ENCODE measurements at regions not wholly inside any gene's neighbourhood (a gene's known extent, or its start where the extent isn't known, plus 50 kb on each side); places are given as distances from the start of the nearest gene placed in this dataset.

GRCh38 chr6:159325476-159325875, 156.3 kb downstream of the FNDC1 start:
- H3K9me3 ChIP-seq: no peaks in the 10 kb centered on the region
- no peaks in the 10 kb centered on the region for H3K9me3 Mint-ChIP-seq (ENCODE audit: unreplicated experiment)
- no peak for TF ChIP-seq CTCF (IDR thresholded peaks at IDR 0.05; ENCODE audit: insufficient read depth in 1 of 2, low read depth in 1 of 2, low read length in 1 of 2, severe bottlenecking in 1 of 2, unreplicated experiment in 1 of 2)
- intact Hi-C loops (cut with micrococcal nuclease; ENCODE audit: unreplicated experiment): no loop called here
- POLR2A ChIA-PET: no interaction called here
- H3K36me3 ChIP-seq (ENCODE audit: control insufficient read depth, insufficient read depth, low read length): no peaks in the 10 kb centered on the region
- no TSS peak for BruUV-seq (replicated peaks)
- H3K4me1 ChIP-seq: no peaks in the 10 kb centered on the region
- H3K36me3 Mint-ChIP-seq (ENCODE audit: insufficient read depth, unreplicated experiment): no peaks in the 10 kb centered on the region
- DNase-seq: no peak
- no peak overlapping the region for H3K4me3 ChIP-seq (ENCODE audit: low read depth, low read length)
- peaks cover 7% of the 10 kb centered on the region for H3K27me3 Mint-ChIP-seq (ENCODE audit: insufficient read depth, unreplicated experiment)
- no peak overlapping the region for H3K4me3 Mint-ChIP-seq (ENCODE audit: unreplicated experiment)
- no peak overlapping the region for H3K27ac Mint-ChIP-seq (ENCODE audit: unreplicated experiment)
- no peaks in the 10 kb centered on the region; the same call in 1 of the 2 replicates for H3K27me3 ChIP-seq (replicated peaks; ENCODE audit: control insufficient read depth, insufficient read depth, low read length)
- CTCF ChIA-PET: no interaction called here
- H3K4me1 Mint-ChIP-seq (ENCODE audit: low read depth, unreplicated experiment): no peaks in the 10 kb centered on the region

DNA sequence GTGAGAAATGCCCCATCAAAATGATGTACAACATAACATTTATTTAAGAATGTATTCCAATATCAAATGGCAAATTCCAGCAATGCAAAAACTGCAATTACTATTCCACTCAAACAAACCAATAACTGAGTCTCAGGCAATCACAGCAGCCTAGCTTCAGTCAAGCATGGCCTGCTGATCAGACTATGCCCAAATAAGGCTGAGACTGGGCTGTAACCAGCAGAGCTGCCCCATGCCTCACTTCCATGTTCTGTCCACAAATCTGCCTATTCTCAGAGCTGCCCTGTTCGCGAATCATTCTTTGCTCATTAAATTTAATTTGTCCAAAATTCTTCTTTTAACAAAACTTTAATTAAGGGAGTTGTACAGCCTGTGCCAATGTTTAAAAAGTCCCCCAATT, 155.4 kb downstream of the FNDC1 start:
- no peaks in the 10 kb centered on the region for H3K9me3 ChIP-seq
- H3K9me3 Mint-ChIP-seq (ENCODE audit: unreplicated experiment): no peaks in the 10 kb centered on the region
- no peak for DNase-seq
- POLR2A ChIA-PET: no interaction called here
- no peaks in the 10 kb centered on the region for H3K4me1 Mint-ChIP-seq (ENCODE audit: low read depth, unreplicated experiment)
- no TSS peak for BruUV-seq (replicated peaks)
- H3K36me3 Mint-ChIP-seq (ENCODE audit: insufficient read depth, unreplicated experiment): no peaks in the 10 kb centered on the region
- intact Hi-C loops (cut with micrococcal nuclease; ENCODE audit: unreplicated experiment): no loop called here
- H3K27ac Mint-ChIP-seq (ENCODE audit: unreplicated experiment): no peak overlapping the region
- no peaks in the 10 kb centered on the region for H3K4me1 ChIP-seq
- TF ChIP-seq CTCF (IDR thresholded peaks at IDR 0.05; ENCODE audit: insufficient read depth in 1 of 2, low read depth in 1 of 2, low read length in 1 of 2, severe bottlenecking in 1 of 2, unreplicated experiment in 1 of 2): no peak
- H3K4me3 Mint-ChIP-seq (ENCODE audit: unreplicated experiment): no peak overlapping the region
- peaks cover 9% of the 10 kb centered on the region for H3K27me3 Mint-ChIP-seq (ENCODE audit: insufficient read depth, unreplicated experiment)
- no peak overlapping the region for H3K4me3 ChIP-seq (ENCODE audit: low read depth, low read length)
- H3K27me3 ChIP-seq (replicated peaks; ENCODE audit: control insufficient read depth, insufficient read depth, low read length): no peaks in the 10 kb centered on the region; the same call in 1 of the 2 replicates
- CTCF ChIA-PET: no interaction called here
- H3K36me3 ChIP-seq (ENCODE audit: control insufficient read depth, insufficient read depth, low read length): no peaks in the 10 kb centered on the region

All from Caco-2 (cell line).